Activated gamma-delta T cell treated with anti-CD3 and anti-CD28 coated beads, Interleukin-2, amount 50 U/mL, for 16 hours (primary cell): ENCODE measurements at regions not wholly inside any gene's neighbourhood (a gene's known extent, or its start where the extent isn't known, plus 50 kb on each side); places are given as distances from the start of the nearest gene placed in this dataset.

Source experiments
- DNase-seq: peaks from one replicate; pipeline ENCODE4 v3.0.0-alpha.2; 2020; ENCODE audit warnings: low read depth

GRCh38 chr20:24059174-24059573 lies 70.6 kb upstream of the GGTLC1 start:
- no peak for DNase-seq

- DNase-seq: no peak
These were observed 67.9 kb upstream of the GGTLC1 start for GRCh38 chr20:24056491-24056890.

- no peak for DNase-seq
These were observed 64.2 kb upstream of the GGTLC1 start for GRCh38 chr20:24052599-24053275.

GRCh38 chr20:24051160-24051559 lies 62.6 kb upstream of the GGTLC1 start:
- DNase-seq: no peak

- no peak for DNase-seq
These were observed 61.5 kb upstream of the GGTLC1 start for GRCh38 chr20:24050119-24050518.

DNA sequence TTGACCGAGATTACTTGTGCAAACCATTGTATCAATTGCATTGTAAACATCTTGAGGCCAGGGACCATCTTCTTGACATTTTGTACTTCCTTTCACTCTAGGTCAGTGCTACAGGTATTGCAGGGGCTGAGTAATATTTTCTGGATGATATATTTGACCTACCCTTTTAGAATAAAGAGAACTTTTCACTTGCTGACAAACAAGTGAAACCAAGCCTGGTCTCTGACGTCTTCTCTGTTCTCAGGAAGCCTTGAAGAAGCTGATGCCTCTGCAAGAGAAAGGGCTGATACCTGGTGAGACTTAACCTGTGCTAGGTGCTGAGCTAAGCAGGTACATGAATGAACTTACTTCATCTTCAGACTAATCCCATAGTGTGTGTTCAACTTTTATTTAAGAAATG lies 60.5 kb upstream of the GGTLC1 start:
- DNase-seq: no peak

DNA sequence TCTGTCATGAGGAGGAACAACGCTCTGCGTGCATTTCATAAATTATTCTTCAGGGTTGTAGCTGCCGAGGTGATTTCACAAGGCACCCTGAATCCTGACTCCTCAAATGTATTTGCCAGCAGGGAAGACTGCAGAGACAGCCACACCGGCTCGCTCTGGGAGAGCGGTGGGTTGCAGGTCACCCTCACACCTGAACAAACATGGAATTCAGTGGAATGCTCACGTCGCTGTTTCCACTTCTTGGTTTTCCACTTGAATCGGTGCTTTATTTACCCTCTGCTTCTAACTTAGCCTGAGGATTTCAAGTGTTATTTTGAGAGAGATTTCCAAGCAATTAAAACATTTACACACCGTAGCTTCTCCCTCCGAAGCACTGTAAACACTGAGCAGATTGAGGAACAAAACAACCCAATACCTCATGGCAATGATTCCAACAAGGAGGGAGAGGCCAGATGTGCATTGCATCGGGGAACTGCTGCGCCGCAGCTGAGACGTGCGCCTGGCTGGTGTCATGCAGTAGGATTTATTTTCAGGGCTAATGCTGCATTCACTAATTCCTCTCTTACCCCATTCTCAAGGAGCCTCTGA lies 59.5 kb upstream of the GGTLC1 start:
- no peak for DNase-seq

- no peak for DNase-seq
These were observed 58.3 kb upstream of the GGTLC1 start for GRCh38 chr20:24046888-24047287.

GRCh38 chr20:24045621-24046318 lies 57.2 kb upstream of the GGTLC1 start:
- no peak for DNase-seq

DNA sequence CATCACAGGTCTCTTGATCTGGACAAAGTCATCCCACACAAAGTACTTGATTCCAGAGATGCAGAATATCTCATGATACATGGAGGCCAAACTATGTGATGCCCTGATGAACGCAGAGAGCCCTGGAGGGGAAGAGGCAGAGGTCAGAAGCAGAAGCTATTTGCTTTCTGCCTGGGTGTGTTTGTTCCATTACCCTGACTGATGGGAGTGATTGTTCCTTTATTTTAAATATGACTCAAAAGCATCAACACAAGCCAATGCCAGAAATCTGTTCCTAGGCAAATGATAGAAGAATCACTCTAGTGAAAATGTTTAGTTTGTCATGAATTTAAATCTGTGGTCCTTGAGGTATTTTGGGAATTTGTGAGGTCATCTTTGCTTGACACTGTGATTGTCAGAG lies 54.7 kb upstream of the GGTLC1 start:
- DNase-seq: no peak

GRCh38 chr20:24042646-24043045 lies 54.1 kb upstream of the GGTLC1 start:
- DNase-seq: no peak

GRCh38 chr20:24040896-24041459 lies 52.4 kb upstream of the GGTLC1 start:
- DNase-seq: no peak

- no peak for DNase-seq
These were observed 50.6 kb upstream of the GGTLC1 start for GRCh38 chr20:24039196-24039595.
